Keratinocyte (primary cell): ENCODE measurements at regions not wholly inside any gene's neighbourhood (a gene's known extent, or its start where the extent isn't known, plus 50 kb on each side); places are given as distances from the start of the nearest gene placed in this dataset.

Source experiments
- DNase-seq: peaks from one replicate; pipeline ENCODE4 v3.0.0-alpha.2; 2011; ENCODE audit warnings: low read depth, missing footprints, low spot score
- FAIRE-seq: peaks from 2 replicates; lab custom pipeline; 2011; peaks lifted over from hg19 to GRCh38; lab: Jason Lieb, UNC
- H2AFZ ChIP-seq: 2 replicates; pipeline ENCODE4 v1.6.0; 2012; ENCODE audit warnings: low read length, control low read depth, inconsistent platforms; ENCODE audit not compliant: control insufficient read depth
- H3K27ac ChIP-seq: 2 replicates; pipeline ENCODE4 v1.5.1; 2011; ENCODE audit warnings: low read length; ENCODE audit not compliant: control insufficient read depth, insufficient read depth
- H3K27me3 ChIP-seq: 3 replicates; pipeline ENCODE4 v1.6.0; 2011; ENCODE audit warnings: low read length; ENCODE audit not compliant: control insufficient read depth, insufficient read depth; ENCODE audit errors: extremely low read depth
- H3K36me3 ChIP-seq, 2 experiments: 2 replicates in 1 of 2; 3 replicates in 1 of 2; pipeline ENCODE4 v1.5.1; 2011; ENCODE audit warnings: low read length in 2 of 2, mild to moderate bottlenecking in 1 of 2; ENCODE audit not compliant: control insufficient read depth in 2 of 2, insufficient read depth in 2 of 2; ENCODE audit errors: extremely low read depth in 1 of 2
- H3K4me1 ChIP-seq: 3 replicates; pipeline ENCODE4 v1.5.1; 2011; ENCODE audit warnings: low read length; ENCODE audit not compliant: control insufficient read depth, insufficient read depth; ENCODE audit errors: extremely low read depth
- H3K4me2 ChIP-seq: 3 replicates; pipeline ENCODE4 v1.6.0; 2011; ENCODE audit warnings: low read depth, low read length; ENCODE audit not compliant: control insufficient read depth, insufficient read depth; ENCODE audit errors: extremely low read depth
- H3K4me3 ChIP-seq, 3 experiments: fragments of 200-600 bp in 1 of 3; sonication (generic) in 1 of 3; 2 replicates in 2 of 3; 3 replicates in 1 of 3; pipeline ENCODE4 v1.5.1; 2011 to 2016; ENCODE audit warnings: low read length in 3 of 3, mild to moderate bottlenecking in 3 of 3, control low read depth in 2 of 3, inconsistent platforms in 1 of 3, low read depth in 1 of 3, mixed read lengths in 1 of 3, mixed run types in 1 of 3, moderate library complexity in 1 of 3; ENCODE audit not compliant: control insufficient read depth in 2 of 3, insufficient read depth in 2 of 3; ENCODE audit errors: extremely low read depth in 1 of 3
- H3K79me2 ChIP-seq: 2 replicates; pipeline ENCODE4 v1.6.0; 2012; ENCODE audit warnings: low read length; ENCODE audit not compliant: control insufficient read depth, insufficient read depth
- H3K9ac ChIP-seq: 3 replicates; pipeline ENCODE4 v1.6.0; 2011; ENCODE audit warnings: low read length; ENCODE audit not compliant: control insufficient read depth, insufficient read depth; ENCODE audit errors: extremely low read depth
- H3K9me1 ChIP-seq: 3 replicates; pipeline ENCODE4 v1.6.0; 2011; ENCODE audit warnings: low read length; ENCODE audit not compliant: control insufficient read depth, insufficient read depth; ENCODE audit errors: extremely low read depth
- H3K9me3 ChIP-seq: 2 replicates; pipeline ENCODE4 v1.5.1; 2012; ENCODE audit warnings: low read depth, low read length; ENCODE audit not compliant: control insufficient read depth
- H4K20me1 ChIP-seq: 3 replicates; pipeline ENCODE4 v1.6.0; 2011; ENCODE audit warnings: low read length; ENCODE audit not compliant: control insufficient read depth, insufficient read depth; ENCODE audit errors: extremely low read depth
- CTCF ChIP-seq, 3 experiments: IDR thresholded peaks in 1 of 3; conservative IDR thresholded peaks in 1 of 3; optimal IDR thresholded peaks in 1 of 3; 2 replicates in 2 of 3; 3 replicates in 1 of 3; pipeline versions ENCODE3 to v1.5.1; 2011; ENCODE audit warnings: low read length in 3 of 3, mild to moderate bottlenecking in 3 of 3, moderate library complexity in 2 of 3, control low read depth in 1 of 3, inconsistent platforms in 1 of 3; ENCODE audit not compliant: insufficient read depth in 2 of 3; ENCODE audit errors: extremely low read depth in 1 of 3
- EZH2 ChIP-seq: IDR thresholded peaks from one replicate; pipeline ENCODE4 v1.6.1; 2012; ENCODE audit warnings: inconsistent platforms, mild to moderate bottlenecking, low read length, moderate library complexity
- dilution Hi-C: fragments of 300-500 bp; cut with MboI; formaldehyde crosslinking; loops from one replicate; pipeline ENCODE4 v1.7.0; 2020; ENCODE audit warnings: low sequenced_read_pairs; ENCODE audit not compliant: extremely low pct_ligation_motif_present

GRCh38 chr1:90486996-90487395 lies 230.1 kb downstream of the BARHL2 start:
- Histone ChIP-seq H3K4me2 (no peak overlapping the region), H3K9me3 (no peaks in the 10 kb centered on the region), H3K4me3 (no peak overlapping the region), H3K36me3 (no peaks in the 10 kb centered on the region), H3K9ac (no peak overlapping the region), H3K27ac (no peak overlapping the region), H3K79me2 (no peaks in the 10 kb centered on the region), H3K9me1 (no peaks in the 10 kb centered on the region), H3K27me3 (no peaks in the 10 kb centered on the region), H3K4me1 (no peaks in the 10 kb centered on the region), H4K20me1 (no peaks in the 10 kb centered on the region), H2AFZ (no peak overlapping the region)
- TF ChIP-seq CTCF (optimal IDR thresholded peaks at IDR 0.05 in 1 of 3, IDR thresholded peaks at IDR 0.05 in 1 of 3, conservative IDR thresholded peaks at IDR 0.05 in 1 of 3; ENCODE audit: extremely low read depth in 1 of 3, insufficient read depth in 2 of 3, low read length in 3 of 3), result no peak
- no peak for TF ChIP-seq EZH2
- dilution Hi-C loops, result no loop called here
- FAIRE-seq, result no peak
- DNase-seq, result no peak

- Histone ChIP-seq H3K9ac (no peak overlapping the region), H3K4me1 (no peaks in the 10 kb centered on the region), H3K27me3 (no peaks in the 10 kb centered on the region), H3K9me1 (no peaks in the 10 kb centered on the region), H2AFZ (no peak overlapping the region), H4K20me1 (no peaks in the 10 kb centered on the region), H3K79me2 (no peaks in the 10 kb centered on the region), H3K4me3 (no peak overlapping the region), H3K36me3 (no peaks in the 10 kb centered on the region), H3K4me2 (no peak overlapping the region), H3K27ac (no peak overlapping the region), H3K9me3 (no peaks in the 10 kb centered on the region)
- TF ChIP-seq CTCF (optimal IDR thresholded peaks at IDR 0.05 in 1 of 3, IDR thresholded peaks at IDR 0.05 in 1 of 3, conservative IDR thresholded peaks at IDR 0.05 in 1 of 3; ENCODE audit: extremely low read depth in 1 of 3, insufficient read depth in 2 of 3, low read length in 3 of 3) (no peak), EZH2 (no peak)
- dilution Hi-C loops, result no loop called here
- DNase-seq (no peak), FAIRE-seq (no peak)
Measured at GRCh38 chr1:90486134-90486824, 230.8 kb downstream of the BARHL2 start.
